CD4-positive, alpha-beta T cell treated with Interleukin-17A for 4 hours (primary cell): ENCODE measurements at regions not wholly inside any gene's neighbourhood (a gene's known extent, or its start where the extent isn't known, plus 50 kb on each side); places are given as distances from the start of the nearest gene placed in this dataset.
"Not testable (repeated sequence)": the region's sequence is repeated elsewhere in the genome, so short reads cannot be mapped to it uniquely, and the experiment has no call there.

ENCODE experiments used
- DNase-seq: peaks from one replicate; pipeline ENCODE4 v3.0.0-alpha.2; 2020; ENCODE audit warnings: mixed read lengths

- DNase-seq = no peak
These were observed 97.6 kb downstream of the LYZL2 start for GRCh38 chr10:30531751-30532530.

- DNase-seq = peak; percentile 78
These were observed 95.5 kb downstream of the MAP3K8 start for GRCh38 chr10:30529373-30529998.

DNA sequence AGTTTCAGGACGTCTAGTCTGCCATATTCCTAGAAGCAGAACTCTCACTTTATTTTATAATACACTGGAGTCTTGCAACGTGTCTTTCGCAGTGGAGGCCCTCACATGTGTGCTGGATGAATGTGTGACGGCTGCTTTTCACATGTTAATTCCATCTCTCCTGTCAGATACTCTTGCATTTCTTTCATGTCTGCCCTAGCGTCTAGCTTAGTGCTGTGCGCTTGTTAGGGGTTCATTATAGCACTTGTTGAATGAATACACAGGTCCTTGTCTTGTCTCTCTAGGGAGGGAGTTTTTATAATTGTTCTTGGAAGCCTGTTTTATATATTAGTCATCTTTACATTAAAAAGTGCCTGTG, 94.4 kb downstream of the MAP3K8 start:
- no peak for DNase-seq

- peak; percentile 9 for DNase-seq
These were observed 93.8 kb downstream of the MAP3K8 start for GRCh38 chr10:30527623-30528428.

GRCh38 chr10:30522661-30523078, 88.7 kb downstream of the MAP3K8 start:
- DNase-seq = not testable (repeated sequence)

DNA sequence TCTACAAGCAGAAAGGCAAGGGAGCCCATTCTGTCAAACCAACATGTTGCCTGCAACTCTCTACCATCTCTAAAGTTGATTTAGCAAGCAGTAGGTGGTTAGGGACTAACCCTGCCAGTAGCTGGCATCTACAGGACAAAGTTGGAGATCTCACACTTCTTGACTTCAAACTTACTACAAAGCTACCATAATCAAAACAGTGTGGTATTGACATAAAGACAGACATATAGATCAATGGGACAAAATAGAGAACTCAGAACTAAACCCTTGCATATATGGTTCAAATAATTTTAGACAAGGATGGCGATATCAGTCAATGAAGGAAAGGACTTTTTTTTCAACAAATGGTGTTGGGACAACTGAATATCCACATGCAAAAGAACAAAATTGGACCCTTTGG, 84.9 kb downstream of the MAP3K8 start:
- no peak for DNase-seq
